GM12865 (cell line): ENCODE measurements at regions not wholly inside any gene's neighbourhood (a gene's known extent, or its start where the extent isn't known, plus 50 kb on each side); places are given as distances from the start of the nearest gene placed in this dataset.

Experiments
- DNase-seq: peaks from one replicate; pipeline ENCODE4 v3.0.0; 2010; ENCODE audit warnings: low read depth
- H3K4me3 ChIP-seq: 2 replicates; pipeline ENCODE4 v1.5.1; 2011; ENCODE audit warnings: mild to moderate bottlenecking, low read depth, low read length, control low read depth
- CTCF ChIP-seq: IDR thresholded peaks from 2 replicates; pipeline ENCODE4 v1.5.1; 2011; ENCODE audit warnings: low read length, control low read depth, low read depth, inconsistent platforms; ENCODE audit not compliant: insufficient read depth; ENCODE audit errors: missing control alignments

- DNase-seq, result no peak
- H3K4me3 ChIP-seq, result no peak overlapping the region
- no peak for TF ChIP-seq CTCF
Measured at GRCh38 chr9:14517154-14517906, 175.9 kb downstream of the ZDHHC21 start.

DNA sequence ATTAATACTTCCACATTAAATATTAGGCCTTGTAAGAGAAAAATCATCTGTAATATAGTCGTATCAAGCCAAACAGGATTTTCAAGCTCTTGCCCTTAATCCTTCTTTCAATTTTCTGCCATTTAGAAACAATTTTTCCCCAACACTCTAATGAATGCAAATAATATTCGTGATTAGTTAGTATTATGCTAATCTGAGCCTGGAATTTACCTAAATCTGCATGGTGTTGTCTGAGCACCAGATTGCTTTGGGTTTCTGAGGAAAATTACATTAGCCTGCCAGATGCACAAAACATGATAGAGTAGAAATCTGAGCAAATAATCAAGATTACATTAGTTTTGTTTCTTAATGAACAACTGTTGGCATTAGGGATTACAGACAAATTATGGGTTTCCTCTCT is 176.6 kb downstream of the ZDHHC21 start:
- DNase-seq, result no peak
- no peak for TF ChIP-seq CTCF
- no peak overlapping the region for H3K4me3 ChIP-seq

DNA sequence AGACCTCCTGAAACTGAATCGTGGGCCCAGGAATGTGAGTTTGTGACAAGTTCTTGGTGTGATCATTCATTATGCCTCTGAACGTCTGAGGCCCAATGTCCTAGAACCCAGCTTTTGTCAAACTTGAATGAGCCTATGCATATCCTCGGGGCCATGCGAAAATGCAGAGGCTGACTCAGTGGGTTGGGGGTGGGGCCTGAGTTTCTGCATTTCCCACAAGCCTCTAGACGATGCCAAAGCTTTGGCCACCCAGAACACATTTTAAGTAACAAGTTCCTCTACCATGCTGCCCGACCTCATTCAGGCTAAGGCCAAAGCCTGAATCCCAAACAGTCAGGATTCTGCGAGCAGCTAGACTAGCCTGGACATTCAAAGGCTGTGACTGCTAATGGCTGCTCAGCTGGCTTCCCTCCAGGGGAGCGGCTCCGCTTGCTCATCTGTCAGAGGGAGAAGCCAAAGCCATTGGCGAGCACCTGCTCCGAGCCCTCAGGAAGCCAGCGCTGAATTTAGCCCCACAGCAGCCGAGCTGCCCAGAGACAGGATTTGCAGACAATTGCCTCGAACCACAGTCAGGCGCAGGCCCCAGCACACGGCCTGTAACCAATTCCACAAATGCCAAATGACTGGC is 177.5 kb downstream of the ZDHHC21 start:
- H3K4me3 ChIP-seq, result no peak overlapping the region
- DNase-seq, result no peak
- TF ChIP-seq CTCF, result no peak

GRCh38 chr9:14515049-14515448 is 178.2 kb downstream of the ZDHHC21 start:
- TF ChIP-seq CTCF, result no peak
- no peak for DNase-seq
- H3K4me3 ChIP-seq, result no peak overlapping the region

DNA sequence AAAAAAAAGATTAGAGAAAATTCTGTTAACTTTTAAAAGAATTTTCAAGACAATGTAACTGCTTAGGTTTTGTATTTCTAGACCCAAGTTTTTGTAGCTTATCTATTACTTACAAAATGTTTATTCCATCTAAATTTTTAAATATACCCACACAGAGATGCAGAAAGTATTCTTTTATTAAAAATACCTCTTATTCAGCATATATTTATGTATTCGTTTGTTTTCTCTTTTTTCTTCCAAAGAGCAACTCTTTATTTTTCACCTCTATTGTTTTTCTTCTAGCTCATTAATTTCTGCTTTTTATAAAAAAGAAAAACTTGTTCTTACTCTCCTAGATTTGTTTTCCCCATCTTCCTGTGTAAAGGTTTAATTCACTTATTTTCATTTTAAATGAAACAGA is 180.3 kb downstream of the ZDHHC21 start:
- DNase-seq, result no peak
- TF ChIP-seq CTCF, result no peak
- no peak overlapping the region for H3K4me3 ChIP-seq

GRCh38 chr9:14511452-14511851 is 181.8 kb downstream of the ZDHHC21 start:
- no peak for DNase-seq
- H3K4me3 ChIP-seq, result no peak overlapping the region
- no peak for TF ChIP-seq CTCF
